SK-N-SH treated with all-trans-retinoic acid at 6 μM for 48 hours (cell line): ENCODE measurements at regions not wholly inside any gene's neighbourhood (a gene's known extent, or its start where the extent isn't known, plus 50 kb on each side); places are given as distances from the start of the nearest gene placed in this dataset.

Experiments used
- ATAC-seq: fragments of 200-7000 bp; cut with Tn5 transposase; 3 replicates; pipeline ENCODE4 v1.9.1; 2020; ENCODE audit warnings: mild to moderate bottlenecking, moderate library complexity
- BACH2 ChIP-seq: fragments of 250-450 bp; sonication (Bioruptor Pico); IDR thresholded peaks from 2 replicates; pipeline ENCODE4 v1.9.0; 2021; ENCODE audit warnings: mild to moderate bottlenecking, borderline replicate concordance
- GLIS3 ChIP-seq: fragments of 250-450 bp; sonication (Bioruptor Pico); IDR thresholded peaks from 2 replicates; pipeline ENCODE4 v1.5.0; 2020; ENCODE audit warnings: mild to moderate bottlenecking, moderate library complexity
- ISL1 ChIP-seq: fragments of 250-450 bp; sonication (Bioruptor Pico); IDR thresholded peaks from 2 replicates; pipeline ENCODE4 v2.1.2; 2022; ENCODE audit warnings: mild to moderate bottlenecking, moderate library complexity
- OSR1 ChIP-seq: fragments of 250-450 bp; sonication (Bioruptor Pico); IDR thresholded peaks from 2 replicates; pipeline ENCODE4 v1.8.0; 2022; ENCODE audit warnings: moderate library complexity, mild to moderate bottlenecking, inconsistent platforms
- PPARA ChIP-seq: fragments of 250-450 bp; sonication (Bioruptor Pico); IDR thresholded peaks from 2 replicates; pipeline ENCODE4 v1.5.0; 2020; ENCODE audit warnings: mild to moderate bottlenecking, borderline replicate concordance
- RARB ChIP-seq: fragments of 250-450 bp; sonication (Bioruptor Pico); IDR thresholded peaks from 2 replicates; pipeline ENCODE4 v1.8.0; 2021; ENCODE audit warnings: mild to moderate bottlenecking, moderate library complexity
- SNAI2 ChIP-seq: fragments of 250-450 bp; sonication (Bioruptor Pico); IDR thresholded peaks from 2 replicates; pipeline ENCODE4 v1.5.0; 2020; ENCODE audit warnings: mild to moderate bottlenecking, moderate library complexity
- TCF4 ChIP-seq: fragments of 250-450 bp; sonication (Bioruptor Pico); IDR thresholded peaks from 2 replicates; pipeline ENCODE4 v1.8.0; 2021; ENCODE audit warnings: mild to moderate bottlenecking, moderate library complexity, borderline replicate concordance
- TOX ChIP-seq: fragments of 250-450 bp; sonication (Bioruptor Pico); IDR thresholded peaks from 2 replicates; pipeline ENCODE4 v1.8.0; 2021; ENCODE audit warnings: mild to moderate bottlenecking, moderate library complexity, borderline replicate concordance
- ZC3H10 ChIP-seq: fragments of 250-450 bp; sonication (Bioruptor Pico); IDR thresholded peaks from 2 replicates; pipeline ENCODE4 v1.5.1; 2021; ENCODE audit warnings: mild to moderate bottlenecking, moderate library complexity
- ZFP3 ChIP-seq: fragments of 250-450 bp; sonication (Bioruptor Pico); IDR thresholded peaks from 2 replicates; pipeline ENCODE4 v1.5.0; 2020; ENCODE audit warnings: mild to moderate bottlenecking, moderate library complexity
- ZFP30 ChIP-seq: fragments of 450-650 bp; formaldehyde crosslinking; IDR thresholded peaks from 2 replicates; pipeline ENCODE4 v1.5.0; 2022; ENCODE audit warnings: mild to moderate bottlenecking, moderate library complexity
- ZNF565 ChIP-seq: fragments of 450-650 bp; formaldehyde crosslinking; conservative IDR thresholded peaks from 2 replicates; pipeline ENCODE4 v1.5.0; 2020; ENCODE audit warnings: low read depth, mild to moderate bottlenecking, moderate library complexity
- ZNF8 ChIP-seq: fragments of 450-650 bp; formaldehyde crosslinking; IDR thresholded peaks from 2 replicates; pipeline ENCODE4 v1.5.0; 2020; ENCODE audit warnings: mild to moderate bottlenecking, moderate library complexity
- TF ChIP-seq, protein P1 (sequence below): fragments of 250-450 bp; sonication (Bioruptor Pico); IDR thresholded peaks from 2 replicates; pipeline ENCODE4 v1.8.0; 2021; ENCODE audit warnings: low read depth, mild to moderate bottlenecking, moderate library complexity, borderline replicate concordance
- TF ChIP-seq, protein P2 (sequence below): fragments of 250-450 bp; sonication (Bioruptor Pico); IDR thresholded peaks from 2 replicates; pipeline ENCODE4 v1.5.1; 2020; ENCODE audit warnings: low read depth, mild to moderate bottlenecking, moderate library complexity
- TF ChIP-seq, protein P3 (sequence below): fragments of 250-450 bp; sonication (Bioruptor Pico); IDR thresholded peaks from 2 replicates; pipeline ENCODE4 v1.5.1; 2021; ENCODE audit warnings: mild to moderate bottlenecking, moderate library complexity
- TF ChIP-seq, protein P4 (sequence below): fragments of 250-450 bp; sonication (Bioruptor Pico); IDR thresholded peaks from 2 replicates; pipeline ENCODE4 v1.5.0; 2020; ENCODE audit warnings: mild to moderate bottlenecking, moderate library complexity

DNA sequence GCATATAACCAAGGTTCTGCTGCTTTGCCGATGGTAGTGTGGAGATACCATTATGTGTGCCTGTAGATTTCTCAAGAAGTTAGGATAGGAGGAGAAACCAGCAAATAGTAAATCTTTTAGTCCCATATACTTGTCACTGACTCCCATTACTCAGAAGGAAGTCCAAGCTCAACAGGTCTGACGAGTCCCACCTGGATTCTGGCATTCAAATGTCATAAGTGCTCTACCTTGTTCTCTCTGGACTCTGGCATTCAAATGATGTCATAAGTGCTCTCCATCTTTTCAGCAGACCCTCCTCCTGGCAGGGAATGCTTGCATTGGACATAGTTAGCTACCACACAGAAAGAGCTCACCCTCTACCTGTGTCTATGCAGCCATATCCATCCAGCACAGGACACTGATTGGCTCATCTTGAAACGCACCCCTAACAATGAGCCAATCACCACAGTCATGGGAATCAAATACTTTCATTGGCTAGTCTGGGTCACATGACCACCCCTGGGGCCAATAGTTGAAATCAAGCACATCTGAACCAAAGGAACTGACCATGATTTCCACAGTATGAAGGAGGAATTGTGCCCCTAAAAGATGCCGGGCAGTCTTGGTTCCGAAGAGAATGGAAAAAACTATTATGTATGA is 205.0 kb upstream of the ADAMTS9 start (continued):
- TF ChIP-seq, protein P1, sequence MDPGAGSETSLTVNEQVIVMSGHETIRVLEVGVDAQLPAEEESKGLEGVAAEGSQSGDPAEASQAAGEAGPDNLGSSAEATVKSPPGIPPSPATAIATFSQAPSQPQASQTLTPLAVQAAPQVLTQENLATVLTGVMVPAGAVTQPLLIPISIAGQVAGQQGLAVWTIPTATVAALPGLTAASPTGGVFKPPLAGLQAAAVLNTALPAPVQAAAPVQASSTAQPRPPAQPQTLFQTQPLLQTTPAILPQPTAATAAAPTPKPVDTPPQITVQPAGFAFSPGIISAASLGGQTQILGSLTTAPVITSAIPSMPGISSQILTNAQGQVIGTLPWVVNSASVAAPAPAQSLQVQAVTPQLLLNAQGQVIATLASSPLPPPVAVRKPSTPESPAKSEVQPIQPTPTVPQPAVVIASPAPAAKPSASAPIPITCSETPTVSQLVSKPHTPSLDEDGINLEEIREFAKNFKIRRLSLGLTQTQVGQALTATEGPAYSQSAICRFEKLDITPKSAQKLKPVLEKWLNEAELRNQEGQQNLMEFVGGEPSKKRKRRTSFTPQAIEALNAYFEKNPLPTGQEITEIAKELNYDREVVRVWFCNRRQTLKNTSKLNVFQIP = no peak

DNA sequence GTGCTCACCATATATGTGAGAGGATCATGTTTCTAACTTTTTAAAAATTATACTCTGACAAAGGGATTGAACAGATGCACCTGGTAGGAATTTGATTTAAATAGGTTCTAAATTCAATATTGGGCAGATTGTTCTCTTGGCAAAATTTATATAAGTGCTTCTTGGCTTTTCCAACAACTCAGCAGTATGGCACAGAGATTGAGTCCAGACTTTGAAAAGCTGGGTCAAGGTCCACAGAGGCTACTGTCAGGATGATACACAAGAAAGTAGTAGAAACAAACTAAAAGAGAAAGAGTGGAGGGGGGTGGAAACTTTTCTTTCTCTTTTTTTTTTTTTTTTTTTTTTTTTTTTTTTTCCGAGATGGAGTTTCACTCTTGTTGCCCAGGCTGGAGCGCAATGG is 203.2 kb upstream of the ADAMTS9 start:
- ATAC-seq = no peak
- TF ChIP-seq ZNF565 = no peak
- no peak for TF ChIP-seq SNAI2 (CRISPR knock-in tag)
- no peak for TF ChIP-seq GLIS3 (CRISPR knock-in tag)
- TF ChIP-seq BACH2 = no peak
- TF ChIP-seq ZFP3 (CRISPR knock-in tag) = no peak
- no peak for TF ChIP-seq ZFP30 (CRISPR knock-in tag)
- no peak for TF ChIP-seq TOX (CRISPR knock-in tag)
- TF ChIP-seq, protein P2, sequence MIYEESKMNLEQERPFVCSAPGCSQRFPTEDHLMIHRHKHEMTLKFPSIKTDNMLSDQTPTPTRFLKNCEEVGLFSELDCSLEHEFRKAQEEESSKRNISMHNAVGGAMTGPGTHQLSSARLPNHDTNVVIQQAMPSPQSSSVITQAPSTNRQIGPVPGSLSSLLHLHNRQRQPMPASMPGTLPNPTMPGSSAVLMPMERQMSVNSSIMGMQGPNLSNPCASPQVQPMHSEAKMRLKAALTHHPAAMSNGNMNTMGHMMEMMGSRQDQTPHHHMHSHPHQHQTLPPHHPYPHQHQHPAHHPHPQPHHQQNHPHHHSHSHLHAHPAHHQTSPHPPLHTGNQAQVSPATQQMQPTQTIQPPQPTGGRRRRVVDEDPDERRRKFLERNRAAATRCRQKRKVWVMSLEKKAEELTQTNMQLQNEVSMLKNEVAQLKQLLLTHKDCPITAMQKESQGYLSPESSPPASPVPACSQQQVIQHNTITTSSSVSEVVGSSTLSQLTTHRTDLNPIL (CRISPR knock-in tag) = no peak
- TF ChIP-seq ZC3H10 = no peak
- TF ChIP-seq, protein P3, sequence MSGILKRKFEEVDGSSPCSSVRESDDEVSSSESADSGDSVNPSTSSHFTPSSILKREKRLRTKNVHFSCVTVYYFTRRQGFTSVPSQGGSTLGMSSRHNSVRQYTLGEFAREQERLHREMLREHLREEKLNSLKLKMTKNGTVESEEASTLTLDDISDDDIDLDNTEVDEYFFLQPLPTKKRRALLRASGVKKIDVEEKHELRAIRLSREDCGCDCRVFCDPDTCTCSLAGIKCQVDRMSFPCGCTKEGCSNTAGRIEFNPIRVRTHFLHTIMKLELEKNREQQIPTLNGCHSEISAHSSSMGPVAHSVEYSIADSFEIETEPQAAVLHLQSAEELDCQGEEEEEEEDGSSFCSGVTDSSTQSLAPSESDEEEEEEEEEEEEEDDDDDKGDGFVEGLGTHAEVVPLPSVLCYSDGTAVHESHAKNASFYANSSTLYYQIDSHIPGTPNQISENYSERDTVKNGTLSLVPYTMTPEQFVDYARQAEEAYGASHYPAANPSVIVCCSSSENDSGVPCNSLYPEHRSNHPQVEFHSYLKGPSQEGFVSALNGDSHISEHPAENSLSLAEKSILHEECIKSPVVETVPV (CRISPR knock-in tag) = no peak
- TF ChIP-seq ZNF8 (CRISPR knock-in tag) = no peak
- TF ChIP-seq, protein P4, sequence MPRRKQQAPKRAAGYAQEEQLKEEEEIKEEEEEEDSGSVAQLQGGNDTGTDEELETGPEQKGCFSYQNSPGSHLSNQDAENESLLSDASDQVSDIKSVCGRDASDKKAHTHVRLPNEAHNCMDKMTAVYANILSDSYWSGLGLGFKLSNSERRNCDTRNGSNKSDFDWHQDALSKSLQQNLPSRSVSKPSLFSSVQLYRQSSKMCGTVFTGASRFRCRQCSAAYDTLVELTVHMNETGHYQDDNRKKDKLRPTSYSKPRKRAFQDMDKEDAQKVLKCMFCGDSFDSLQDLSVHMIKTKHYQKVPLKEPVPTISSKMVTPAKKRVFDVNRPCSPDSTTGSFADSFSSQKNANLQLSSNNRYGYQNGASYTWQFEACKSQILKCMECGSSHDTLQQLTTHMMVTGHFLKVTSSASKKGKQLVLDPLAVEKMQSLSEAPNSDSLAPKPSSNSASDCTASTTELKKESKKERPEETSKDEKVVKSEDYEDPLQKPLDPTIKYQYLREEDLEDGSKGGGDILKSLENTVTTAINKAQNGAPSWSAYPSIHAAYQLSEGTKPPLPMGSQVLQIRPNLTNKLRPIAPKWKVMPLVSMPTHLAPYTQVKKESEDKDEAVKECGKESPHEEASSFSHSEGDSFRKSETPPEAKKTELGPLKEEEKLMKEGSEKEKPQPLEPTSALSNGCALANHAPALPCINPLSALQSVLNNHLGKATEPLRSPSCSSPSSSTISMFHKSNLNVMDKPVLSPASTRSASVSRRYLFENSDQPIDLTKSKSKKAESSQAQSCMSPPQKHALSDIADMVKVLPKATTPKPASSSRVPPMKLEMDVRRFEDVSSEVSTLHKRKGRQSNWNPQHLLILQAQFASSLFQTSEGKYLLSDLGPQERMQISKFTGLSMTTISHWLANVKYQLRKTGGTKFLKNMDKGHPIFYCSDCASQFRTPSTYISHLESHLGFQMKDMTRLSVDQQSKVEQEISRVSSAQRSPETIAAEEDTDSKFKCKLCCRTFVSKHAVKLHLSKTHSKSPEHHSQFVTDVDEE (CRISPR knock-in tag) = no peak
- TF ChIP-seq PPARA (CRISPR knock-in tag) = no peak
- no peak for TF ChIP-seq RARB (CRISPR knock-in tag)
- TF ChIP-seq, protein P1 = no peak
- no peak for TF ChIP-seq TCF4 (CRISPR knock-in tag)
- TF ChIP-seq ISL1 = no peak

DNA sequence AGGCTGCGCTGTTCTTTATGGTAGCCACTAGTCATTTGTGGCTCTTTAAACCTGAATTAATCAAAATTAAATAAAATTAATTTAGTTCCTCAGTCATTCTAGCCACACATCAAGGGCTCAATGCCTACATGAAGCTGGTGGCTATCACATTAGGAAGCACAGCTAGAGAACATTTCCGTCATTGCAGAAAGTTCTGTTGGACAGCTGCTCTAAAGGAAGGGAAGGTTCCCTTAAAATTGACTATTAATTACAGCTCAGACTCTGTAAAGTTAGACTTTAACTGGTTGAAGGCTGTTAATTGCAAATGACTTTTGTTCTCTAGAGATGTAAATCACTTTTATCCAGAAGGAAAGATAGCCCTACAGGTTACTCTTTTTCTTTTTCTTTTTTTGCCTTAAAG is 202.7 kb upstream of the ADAMTS9 start:
- TF ChIP-seq OSR1 (CRISPR knock-in tag) (no peak), RARB (CRISPR knock-in tag) (no peak), PPARA (CRISPR knock-in tag) (no peak), ZFP3 (CRISPR knock-in tag) (no peak), TOX (CRISPR knock-in tag) (no peak)
- TF ChIP-seq, protein P2 (CRISPR knock-in tag) = no peak
- no peak for ATAC-seq

DNA sequence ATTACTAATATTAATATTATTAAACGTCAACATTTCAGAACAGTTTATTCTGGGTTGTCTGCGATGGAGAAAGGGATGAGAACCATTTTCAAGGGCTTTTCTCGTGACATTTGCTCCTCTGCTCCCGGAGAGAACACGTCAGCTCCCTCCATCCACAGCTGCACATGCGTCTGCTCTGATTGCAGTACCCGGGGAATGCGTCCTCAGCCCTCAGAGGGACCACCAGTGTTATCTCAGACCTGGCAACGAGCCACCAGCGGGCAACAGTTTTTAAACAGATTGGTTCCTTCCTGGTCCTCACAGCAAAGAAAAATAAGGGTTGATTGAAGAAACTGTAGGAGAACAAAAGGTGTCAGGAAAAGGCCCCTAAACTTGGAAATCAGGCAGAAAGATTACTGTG is 202.2 kb upstream of the ADAMTS9 start:
- no peak for ATAC-seq
- no peak for TF ChIP-seq GLIS3 (CRISPR knock-in tag)
